ENCODE measurements at regions not wholly inside any gene's neighbourhood (a gene's known extent, or its start where the extent isn't known, plus 50 kb on each side); places are given as distances from the start of the nearest gene placed in this dataset.

DNA sequence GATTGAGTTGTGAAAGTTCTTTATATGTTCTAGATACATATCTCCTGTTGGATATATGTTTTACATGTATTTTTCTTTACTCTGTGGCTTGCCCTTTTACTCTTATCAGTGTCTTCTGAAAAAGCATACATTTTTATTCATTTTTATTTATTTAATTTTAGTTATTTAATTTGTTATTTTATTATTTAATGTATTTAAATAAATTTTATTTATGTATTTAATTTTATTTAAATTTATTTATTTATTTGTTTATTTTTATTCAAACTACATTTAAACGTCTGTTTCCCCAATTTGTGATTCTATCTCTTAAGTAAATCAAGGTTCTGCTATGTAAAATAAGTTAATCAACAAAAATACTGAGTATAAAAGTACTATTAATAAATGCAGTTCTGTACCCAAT lies 279.1 kb upstream of the AKR1E2 start:
- ChIA-PET POLR2A (no interaction called here), CTCF (no interaction called here)

DNA sequence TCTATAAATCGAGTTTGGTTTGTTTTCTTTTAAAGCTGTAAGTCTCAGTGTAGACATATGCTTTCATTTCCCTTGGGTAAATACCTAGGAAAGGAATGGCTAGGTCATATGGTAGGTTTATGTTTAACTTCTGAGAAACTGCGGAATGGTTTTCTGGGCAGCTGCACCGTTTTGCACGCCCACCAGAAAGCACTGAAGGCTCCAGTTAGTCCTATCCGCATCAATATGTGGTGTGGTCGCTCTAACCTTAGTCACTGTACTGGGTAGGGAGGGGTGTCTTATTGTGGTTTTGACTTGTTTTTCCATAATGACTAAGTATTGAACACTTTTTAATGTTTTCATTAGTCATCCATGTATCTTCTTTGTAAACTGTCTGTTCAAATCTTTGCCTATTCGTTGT lies 279.5 kb upstream of the AKR1E2 start:
- POLR2A ChIA-PET = no interaction called here

DNA sequence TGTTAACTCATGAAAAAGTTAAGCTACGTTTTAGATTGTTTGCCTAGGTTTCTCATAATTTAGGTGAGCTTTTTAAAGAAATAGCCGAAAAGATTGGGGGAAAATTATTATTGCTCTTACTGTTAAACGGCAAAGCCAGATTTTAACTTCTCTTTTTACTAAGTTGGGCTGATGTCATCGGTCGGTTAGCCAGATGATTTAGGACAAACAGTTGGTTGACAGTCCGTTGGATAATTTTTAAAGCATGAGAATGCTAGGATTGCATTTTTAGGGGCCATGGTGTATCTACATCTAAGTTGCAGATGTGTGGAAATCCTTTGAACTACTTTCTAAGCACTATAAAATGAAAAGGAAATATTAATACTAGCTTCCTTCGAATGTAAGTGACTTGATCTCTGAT lies 280.9 kb upstream of the AKR1E2 start:
- CTCF ChIA-PET = no interaction called here

More for the DNA sequence above, 279.5 kb upstream of the AKR1E2 start:
- CTCF ChIA-PET = no interaction called here

DNA sequence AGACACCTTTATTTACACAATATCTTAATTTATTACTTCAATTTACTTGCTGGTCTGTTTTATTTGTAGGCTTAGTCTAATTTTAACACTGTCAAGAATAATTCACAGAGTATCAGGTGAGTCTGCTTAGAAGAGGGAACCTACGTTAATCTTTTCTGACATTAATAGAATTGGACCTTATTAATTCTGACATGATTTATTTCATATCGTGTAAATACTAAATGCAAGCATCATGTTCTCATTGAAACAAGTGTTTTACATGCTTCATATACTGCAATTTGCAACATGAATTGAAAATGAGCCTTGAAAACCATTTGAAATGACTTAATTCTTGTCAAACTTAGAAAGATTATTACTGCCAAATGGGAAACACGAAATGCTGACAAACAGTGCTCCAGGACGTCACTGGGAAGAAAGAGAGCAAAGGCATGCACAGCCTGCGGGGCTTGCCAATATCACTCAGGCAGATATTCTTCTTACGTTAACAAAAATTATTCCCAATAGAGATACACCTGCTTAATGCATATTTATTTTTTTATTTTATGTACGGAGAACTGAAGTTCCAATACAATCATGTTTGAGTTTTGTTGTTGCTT lies 282.0 kb upstream of the AKR1E2 start:
- POLR2A ChIA-PET = no interaction called here
- CTCF ChIA-PET = no interaction called here

More for the DNA sequence above, 280.9 kb upstream of the AKR1E2 start:
- POLR2A ChIA-PET = no interaction called here

DNA sequence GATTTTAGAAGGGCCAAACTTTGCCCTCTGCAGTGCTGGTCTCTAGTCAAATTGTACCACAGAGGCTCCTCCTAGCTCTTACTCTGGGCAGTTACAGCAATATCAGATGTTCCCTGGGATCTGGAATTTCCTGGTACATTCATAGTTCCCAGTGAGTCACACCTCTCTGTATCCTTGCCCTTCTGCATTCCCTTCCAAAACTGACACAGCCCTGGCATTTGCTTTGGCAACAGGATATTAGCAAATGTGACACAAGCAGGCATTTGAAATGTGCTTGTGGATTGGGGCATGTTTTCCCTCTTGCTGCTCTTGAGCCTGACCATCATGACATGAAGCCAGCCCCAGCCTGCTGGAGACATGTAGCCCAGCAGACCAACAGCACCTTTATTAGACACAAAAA lies 284.7 kb upstream of the AKR1E2 start:
- POLR2A ChIA-PET = no interaction called here

DNA sequence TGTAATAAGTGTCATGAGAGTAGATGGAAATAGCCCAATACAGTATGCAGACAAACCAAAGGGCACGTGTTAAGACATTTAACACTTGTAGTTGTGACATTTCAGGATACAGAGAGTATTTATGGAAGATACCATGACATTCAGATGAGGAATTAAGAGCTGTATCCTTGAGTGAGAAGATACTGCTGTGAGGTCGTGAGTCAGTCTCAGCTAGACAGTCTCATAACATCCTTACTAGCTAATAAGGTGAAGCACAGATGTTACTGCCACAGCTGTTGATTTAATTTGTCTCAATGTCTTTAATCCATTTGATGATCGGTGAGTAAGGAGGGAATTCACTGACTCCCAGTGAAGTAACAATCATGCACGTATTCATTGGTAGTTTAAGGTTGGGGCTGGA lies 288.0 kb upstream of the AKR1E2 start:
- CTCF ChIA-PET = interaction anchor here (0.6 to 0.7 kb wide), 2 partner anchors 33 to 933 kb away, joined by 3 read pairs; no protein-coding TSS in a partner anchor
- POLR2A ChIA-PET = no interaction called here

More for the DNA sequence above, 284.7 kb upstream of the AKR1E2 start:
- CTCF ChIA-PET = interaction anchor here (1.4 kb wide), 1 partner anchor 151 kb away, joined by 3 read pairs; no protein-coding TSS in a partner anchor

DNA sequence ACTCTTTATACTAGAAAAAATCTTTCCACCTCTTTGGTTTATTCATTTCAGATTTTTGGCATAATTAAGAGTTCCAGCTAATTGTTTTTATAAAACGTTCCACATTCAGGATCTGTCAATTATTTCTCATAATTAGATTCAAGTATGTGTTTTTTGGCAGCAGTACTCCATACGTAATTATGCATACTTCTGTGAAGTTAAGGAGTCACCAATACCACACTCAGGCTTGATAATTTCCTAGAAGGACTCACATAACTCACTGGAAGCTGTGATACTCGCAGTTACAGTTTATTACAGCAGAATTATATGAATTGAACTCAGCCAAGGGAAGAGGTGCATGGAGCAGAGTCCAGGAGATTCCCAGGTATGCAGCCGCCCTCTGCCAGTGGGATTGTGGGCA lies 290.5 kb upstream of the AKR1E2 start:
- POLR2A ChIA-PET = no interaction called here

DNA sequence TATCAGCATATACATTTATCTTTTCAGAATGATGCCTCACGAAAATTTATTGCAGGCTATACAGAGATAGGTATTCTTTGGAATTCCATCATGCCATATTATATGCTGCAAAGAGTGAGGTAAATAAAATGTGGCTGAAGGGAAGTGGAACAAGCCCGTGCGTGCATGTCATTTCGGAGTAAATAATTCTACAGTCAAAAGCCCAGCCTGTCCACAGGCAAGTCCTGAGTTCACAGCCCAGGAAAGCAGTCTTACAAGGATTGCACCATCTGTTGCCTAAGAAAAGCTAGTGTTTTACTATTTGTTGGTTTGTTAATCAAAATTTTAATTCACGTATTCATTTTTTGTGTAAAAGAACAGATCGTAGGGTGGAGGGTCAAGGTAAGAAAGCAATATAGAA lies 292.4 kb upstream of the AKR1E2 start:
- ChIA-PET POLR2A (no interaction called here), CTCF (no interaction called here)

More for the DNA sequence above, 290.5 kb upstream of the AKR1E2 start:
- CTCF ChIA-PET = no interaction called here

DNA sequence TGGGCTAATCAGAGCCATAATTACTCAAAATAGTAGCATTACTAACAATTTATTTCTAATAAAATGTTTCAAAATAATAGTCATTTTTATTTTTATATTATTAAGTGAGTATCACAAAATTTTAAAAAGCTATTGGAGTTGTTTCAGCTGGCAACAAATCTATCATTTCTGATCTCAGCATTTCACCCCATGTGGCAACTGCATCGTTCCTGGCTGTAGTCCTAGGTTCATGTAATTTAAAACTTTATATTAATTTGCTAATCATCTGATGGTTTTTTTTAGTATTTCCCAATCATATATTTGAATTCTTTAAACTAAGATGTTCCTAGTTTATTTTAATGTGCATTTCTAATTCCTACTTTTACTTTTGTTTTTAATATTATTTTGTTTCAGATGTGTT lies 293.0 kb upstream of the AKR1E2 start:
- ChIA-PET CTCF (no interaction called here), POLR2A (no interaction called here)

DNA sequence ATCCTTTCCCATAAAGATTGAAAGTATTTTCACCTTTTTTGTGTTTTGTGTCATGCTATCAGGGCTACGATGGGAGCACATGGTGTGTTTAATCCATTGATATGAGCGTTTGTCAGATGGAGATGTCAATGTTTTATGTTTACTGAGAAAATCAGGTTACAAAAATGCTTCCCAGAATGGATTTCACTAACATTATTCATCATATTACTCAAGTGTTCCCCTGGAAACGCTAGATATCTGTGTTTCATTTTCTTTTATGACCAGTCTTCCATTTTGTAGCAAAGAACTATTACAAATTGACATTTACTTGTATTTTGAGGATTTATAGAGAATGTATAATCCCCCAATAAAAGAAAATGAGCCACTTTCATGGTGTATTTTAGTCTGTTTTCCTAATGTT lies 293.5 kb upstream of the AKR1E2 start:
- ChIA-PET POLR2A (no interaction called here), CTCF (no interaction called here)

DNA sequence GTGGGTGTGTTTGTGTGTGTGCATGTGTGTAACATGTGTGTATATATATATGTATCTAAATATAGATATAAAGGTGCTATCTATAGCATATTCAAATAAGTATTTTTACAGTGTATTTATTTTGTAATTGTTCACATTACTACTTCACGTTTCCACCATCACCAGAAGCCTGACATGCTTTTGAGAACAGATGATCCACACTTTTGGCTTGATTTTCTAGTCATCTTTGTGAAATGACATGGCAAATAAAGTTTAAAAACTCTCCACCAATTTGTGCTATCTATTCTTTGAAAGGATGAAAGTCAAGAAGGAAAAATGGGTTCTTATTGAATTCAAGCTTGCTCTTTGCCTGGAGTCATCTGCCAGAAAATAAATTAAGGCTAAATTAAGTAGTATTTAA lies 294.0 kb upstream of the AKR1E2 start:
- ChIA-PET CTCF (no interaction called here), POLR2A (no interaction called here)

DNA sequence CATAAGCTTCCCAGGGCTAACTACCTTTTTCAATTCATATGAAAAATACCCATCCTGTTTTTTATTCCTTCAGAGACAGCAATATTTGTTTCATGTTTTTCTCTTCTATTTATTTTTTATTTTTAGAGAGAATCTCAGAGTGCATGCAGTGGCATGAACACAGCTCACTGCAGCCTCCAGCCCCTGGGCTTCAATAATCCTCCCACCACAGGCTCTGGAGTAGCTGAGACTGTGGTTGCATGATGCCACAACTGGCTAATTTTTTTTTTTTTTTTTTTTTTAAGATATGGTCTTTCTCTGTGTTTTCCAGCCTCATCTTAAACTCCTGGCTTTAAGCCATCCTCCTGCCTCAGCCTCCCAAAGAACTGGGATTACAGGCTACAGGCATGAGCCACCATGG lies 296.7 kb upstream of the AKR1E2 start:
- ChIA-PET CTCF (no interaction called here), POLR2A (interaction anchor here (0.6 kb wide), 1 partner anchor 662 kb away, joined by 3 read pairs; no protein-coding TSS in a partner anchor)

DNA sequence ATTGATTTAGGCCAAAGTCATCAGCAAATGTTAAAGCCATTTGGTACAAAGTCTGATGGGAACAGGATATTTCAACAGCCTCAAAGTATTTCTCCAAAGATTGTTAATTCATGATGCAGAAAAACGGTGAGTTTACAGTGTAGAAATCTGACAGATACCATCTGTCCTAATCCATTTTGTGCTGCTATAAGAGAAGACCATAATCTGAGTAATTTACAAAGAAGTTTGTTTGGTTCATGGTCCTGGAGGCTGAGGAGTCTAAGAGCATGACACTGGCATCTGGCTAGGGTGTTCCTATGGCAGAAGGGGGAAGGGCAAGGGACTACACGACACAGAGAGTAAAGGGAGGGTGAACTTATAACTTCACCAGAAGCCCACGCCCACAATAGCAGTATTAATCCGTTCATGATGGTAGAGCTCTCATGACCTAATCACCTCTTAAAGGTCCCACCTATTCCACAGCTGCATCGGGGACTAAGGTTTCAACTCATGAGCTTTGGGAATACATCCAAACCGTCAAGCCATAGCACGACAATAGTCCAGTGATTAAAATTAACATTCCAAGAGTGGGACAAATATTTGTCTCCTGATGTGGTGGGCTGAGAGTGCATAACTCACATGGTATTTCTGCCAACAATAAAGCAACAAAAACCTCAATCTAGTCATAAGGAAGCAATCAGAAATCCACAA lies 298.6 kb upstream of the AKR1E2 start:
- CTCF ChIA-PET = no interaction called here
- POLR2A ChIA-PET = no interaction called here

DNA sequence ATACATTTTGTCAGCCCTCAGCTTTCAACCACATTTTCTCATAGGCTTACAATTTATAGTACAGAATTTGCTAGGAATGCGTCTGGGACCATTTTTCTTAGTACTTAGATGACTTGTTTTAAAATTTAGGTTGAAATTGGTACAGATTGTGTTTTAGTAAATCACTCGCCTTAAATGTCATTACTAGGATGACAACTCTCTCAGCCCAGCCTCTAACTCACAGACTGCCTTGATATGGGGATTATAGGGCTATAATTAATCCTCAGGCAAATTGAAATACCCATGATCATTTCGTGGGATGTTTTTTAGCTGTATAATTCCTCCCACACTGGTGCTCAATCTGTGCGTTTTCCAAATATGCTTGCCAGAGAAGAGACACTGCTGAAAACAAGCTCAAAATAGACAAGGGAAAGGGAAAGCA lies 299.7 kb upstream of the AKR1E2 start:
- POLR2A ChIA-PET = no interaction called here
- CTCF ChIA-PET = no interaction called here

DNA sequence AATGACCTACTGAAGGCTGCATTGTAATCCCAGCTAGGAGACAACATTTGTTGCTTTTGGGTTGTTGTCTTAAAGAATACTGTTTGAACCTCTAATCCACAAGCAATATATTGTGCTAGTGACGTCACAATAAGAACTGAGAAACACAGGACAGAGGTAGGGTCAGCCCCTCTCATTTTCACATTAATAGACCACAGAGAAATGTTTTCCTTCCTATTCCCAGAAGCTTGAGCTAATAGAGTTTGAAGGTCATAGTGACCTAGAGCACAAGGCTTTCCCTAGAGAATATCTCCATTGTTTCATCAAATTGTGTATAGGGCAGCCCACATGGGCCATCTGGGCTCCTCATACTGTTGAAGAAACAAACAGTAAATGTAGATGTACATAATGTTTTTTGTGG lies 300.9 kb upstream of the AKR1E2 start:
- ChIA-PET POLR2A (no interaction called here), CTCF (no interaction called here)

DNA sequence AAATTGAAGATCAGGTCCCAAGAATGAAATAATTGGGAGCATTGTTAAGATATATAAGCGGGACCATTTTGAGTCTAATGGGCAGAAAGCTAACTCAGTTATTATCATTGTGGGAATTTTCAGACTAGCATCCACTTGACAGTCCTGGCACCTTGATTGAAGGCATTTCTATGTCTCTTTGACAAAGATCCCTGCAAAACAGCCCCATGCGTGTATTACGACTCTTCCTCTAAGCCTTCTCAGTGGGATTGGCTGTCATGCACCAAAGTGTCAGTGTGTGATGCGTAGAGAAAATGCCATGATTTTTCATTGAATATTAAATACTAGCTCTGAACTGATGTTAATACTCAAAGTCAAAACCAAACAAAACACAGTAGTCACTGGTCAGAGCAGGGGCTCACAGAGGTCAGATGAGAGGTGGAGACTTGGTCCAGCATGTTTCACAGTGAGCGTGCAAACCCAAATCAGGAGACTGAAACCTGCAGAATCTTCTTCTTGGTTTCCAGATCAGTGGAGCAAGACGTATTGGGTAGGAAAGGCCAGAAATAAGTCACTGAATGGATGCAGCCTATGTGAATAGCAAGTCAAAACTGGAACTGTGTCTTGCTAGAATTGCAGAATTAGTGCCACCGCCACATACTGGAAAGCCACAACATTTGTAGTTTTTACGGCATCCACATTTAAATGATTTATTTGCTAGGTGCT lies 303.6 kb upstream of the AKR1E2 start:
- CTCF ChIA-PET = no interaction called here
- POLR2A ChIA-PET = no interaction called here

DNA sequence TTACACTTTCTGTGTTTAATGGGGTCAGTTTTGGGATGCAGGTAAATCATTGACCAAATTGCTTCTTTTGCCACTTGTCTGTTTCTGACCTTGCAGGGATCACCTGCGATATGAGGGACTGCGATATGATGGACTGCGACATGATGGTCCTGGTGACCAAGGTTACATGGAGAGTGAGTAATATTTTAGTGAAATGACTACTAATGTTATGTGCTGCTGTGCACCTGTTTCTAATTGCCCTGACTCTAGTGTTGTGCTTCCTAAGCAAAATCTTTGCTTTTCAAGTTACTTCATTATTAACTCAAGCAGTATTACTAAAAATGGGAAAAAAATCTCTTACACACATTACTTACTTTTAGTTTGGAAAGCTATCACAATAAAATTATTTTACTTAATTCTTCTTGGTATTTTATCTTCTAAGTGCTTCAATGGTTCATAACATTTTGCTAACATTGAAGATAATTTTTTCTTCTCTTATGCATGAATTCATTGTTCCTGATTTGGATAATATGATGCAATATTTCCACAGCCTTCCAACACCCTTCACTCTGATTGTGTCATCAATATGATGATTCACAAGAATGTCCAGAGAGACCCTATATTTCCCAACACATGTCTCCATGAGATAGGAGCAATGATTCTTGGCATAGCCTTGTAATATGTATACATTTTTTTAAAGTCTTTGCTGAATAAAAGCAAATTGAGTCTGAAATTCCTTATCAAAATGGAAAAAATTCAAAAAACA lies 306.2 kb upstream of the AKR1E2 start:
- ChIA-PET CTCF (no interaction called here), POLR2A (no interaction called here)

DNA sequence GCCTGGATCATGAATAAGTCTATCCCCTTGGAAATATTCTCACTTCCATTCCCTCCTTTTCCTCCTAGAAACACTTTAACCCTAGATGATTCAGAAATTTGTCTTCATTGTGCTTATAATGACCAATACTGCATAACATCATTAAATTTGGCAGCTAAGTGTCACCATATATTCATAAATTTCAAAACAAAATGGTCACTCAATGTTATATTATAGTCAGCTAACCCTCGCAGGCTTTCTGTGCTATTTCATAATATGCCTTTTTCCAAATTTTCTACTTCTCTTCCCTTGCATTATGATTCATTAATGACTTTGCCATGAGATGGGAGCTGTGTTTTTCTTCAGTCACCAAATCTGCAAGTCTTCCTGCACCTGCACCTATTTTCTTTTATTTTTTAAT lies 308.3 kb upstream of the AKR1E2 start:
- ChIA-PET CTCF (no interaction called here), POLR2A (no interaction called here)

DNA sequence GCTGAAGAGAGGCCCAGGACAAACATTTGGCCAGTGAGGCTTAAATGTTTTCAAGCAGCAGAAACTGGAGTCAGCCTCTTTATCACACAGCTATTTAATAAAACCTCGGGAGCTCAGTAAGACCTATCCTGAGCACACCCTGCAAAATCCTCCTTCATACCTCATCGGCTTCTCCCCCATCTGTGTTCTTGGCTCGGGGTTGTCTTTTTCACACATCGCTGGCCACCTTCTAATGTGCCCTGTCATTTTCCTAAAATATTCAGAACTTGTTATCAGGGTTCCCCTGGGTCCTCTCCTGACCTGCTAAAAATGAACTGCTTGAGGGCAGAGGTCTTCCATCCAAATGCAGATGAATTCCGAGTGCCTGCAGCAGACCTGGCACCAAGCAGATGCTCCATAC lies 310.3 kb upstream of the AKR1E2 start:
- ChIA-PET CTCF (no interaction called here), POLR2A (no interaction called here)

DNA sequence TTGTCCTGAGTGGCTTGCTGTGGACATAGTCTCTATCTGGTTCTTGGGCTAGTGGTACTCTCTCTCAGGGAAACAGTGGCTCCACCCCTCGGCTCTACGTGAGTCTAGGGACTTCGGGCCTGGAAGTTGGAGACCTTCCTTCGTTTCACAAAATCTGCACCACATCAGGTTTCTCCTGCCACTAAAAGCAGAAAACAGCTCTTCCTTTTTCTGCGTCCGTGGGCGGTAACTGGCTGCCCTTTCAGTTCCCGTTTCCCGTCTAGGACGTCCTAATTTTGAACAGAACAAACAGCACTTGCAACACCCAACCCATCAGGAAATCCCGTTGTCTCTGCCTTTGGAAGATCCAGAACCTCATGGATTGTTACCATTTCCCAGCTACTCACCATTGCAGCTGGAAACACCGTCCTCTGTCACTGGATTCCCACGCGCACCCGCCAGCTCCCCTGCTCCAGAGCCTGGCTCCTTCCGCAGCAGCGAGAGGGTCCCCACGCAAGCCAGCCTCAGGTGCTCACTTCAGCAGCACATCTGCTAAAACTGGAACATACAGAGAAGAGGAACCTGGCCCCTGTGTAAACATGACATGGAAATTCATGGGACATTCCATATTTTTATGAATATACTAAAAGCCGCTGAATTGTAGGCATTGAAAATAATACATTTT lies 311.4 kb upstream of the AKR1E2 start:
- CTCF ChIA-PET = interaction anchor here (0.7 kb wide), 1 partner anchor 52 kb away, joined by 5 read pairs; no protein-coding TSS in a partner anchor
- POLR2A ChIA-PET = no interaction called here

Measured in activated CD8-positive, alpha-beta memory T cell treated with anti-CD3 and anti-CD28 coated beads for 36 hours (primary cell).